ENCODE measurements at regions not wholly inside any gene's neighbourhood (a gene's known extent, or its start where the extent isn't known, plus 50 kb on each side); places are given as distances from the start of the nearest gene placed in this dataset.

DNA sequence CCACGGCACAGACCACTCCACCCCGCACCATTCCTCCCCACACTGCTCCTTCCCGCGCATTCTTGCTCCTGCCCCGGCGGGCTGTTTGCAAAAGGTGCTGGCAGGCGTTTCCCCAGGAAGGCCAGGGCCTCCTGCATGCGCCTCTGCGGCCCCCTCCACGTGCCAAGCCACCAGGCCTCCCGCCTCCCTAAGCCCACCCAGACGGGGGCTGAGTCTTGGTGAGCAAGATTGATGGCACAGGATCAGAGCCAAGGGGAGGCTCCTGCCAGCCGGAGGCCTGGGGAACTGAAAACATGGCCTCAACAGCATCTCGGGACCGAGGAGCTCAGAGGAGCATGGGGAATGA lies 328.3 kb upstream of the DIO3 start:
- Histone ChIP-seq H3K36me3 (replicated peaks; ENCODE audit: insufficient read depth, low read length) (no peaks in the 10 kb centered on the region), H3K27ac (ENCODE audit: low read length) (no peak overlapping the region), H4K20me1 (ENCODE audit: insufficient read depth, low read length) (no peaks in the 10 kb centered on the region), H3K9ac (ENCODE audit: low read length) (no peak overlapping the region), H3K4me2 (ENCODE audit: low read depth, low read length) (no peak overlapping the region), H3F3A (ENCODE audit: insufficient read depth, low read length) (no peaks in the 10 kb centered on the region), H2AFZ (ENCODE audit: low read length) (no peak overlapping the region), H3K79me2 (ENCODE audit: low read length) (no peaks in the 10 kb centered on the region), H3K27me3 (replicated peaks; ENCODE audit: insufficient read depth, low read length) (peaks cover 13% of the 10 kb centered on the region), H3K4me3 (ENCODE audit: low read length) (no peak overlapping the region), H3K9me2 (replicated peaks; ENCODE audit: insufficient read depth, low read length) (no peaks in the 10 kb centered on the region), H3K9me3 (replicated peaks; ENCODE audit: insufficient read depth, low read length) (no peaks in the 10 kb centered on the region), H3K4me1 (ENCODE audit: low read length) (no peaks in the 10 kb centered on the region)
- TF ChIP-seq EZH2 (optimal IDR thresholded peaks at IDR 0.05; ENCODE audit: low read depth, low read length) (no peak), EZH2phosphoT487 (IDR thresholded peaks at IDR 0.05; ENCODE audit: low read length) (no peak)
- TF ChIP-seq, protein P1, sequence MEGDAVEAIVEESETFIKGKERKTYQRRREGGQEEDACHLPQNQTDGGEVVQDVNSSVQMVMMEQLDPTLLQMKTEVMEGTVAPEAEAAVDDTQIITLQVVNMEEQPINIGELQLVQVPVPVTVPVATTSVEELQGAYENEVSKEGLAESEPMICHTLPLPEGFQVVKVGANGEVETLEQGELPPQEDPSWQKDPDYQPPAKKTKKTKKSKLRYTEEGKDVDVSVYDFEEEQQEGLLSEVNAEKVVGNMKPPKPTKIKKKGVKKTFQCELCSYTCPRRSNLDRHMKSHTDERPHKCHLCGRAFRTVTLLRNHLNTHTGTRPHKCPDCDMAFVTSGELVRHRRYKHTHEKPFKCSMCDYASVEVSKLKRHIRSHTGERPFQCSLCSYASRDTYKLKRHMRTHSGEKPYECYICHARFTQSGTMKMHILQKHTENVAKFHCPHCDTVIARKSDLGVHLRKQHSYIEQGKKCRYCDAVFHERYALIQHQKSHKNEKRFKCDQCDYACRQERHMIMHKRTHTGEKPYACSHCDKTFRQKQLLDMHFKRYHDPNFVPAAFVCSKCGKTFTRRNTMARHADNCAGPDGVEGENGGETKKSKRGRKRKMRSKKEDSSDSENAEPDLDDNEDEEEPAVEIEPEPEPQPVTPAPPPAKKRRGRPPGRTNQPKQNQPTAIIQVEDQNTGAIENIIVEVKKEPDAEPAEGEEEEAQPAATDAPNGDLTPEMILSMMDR (IDR thresholded peaks at IDR 0.05; ENCODE audit: low read length) = no peak
- no peak for DNase-seq

DNA sequence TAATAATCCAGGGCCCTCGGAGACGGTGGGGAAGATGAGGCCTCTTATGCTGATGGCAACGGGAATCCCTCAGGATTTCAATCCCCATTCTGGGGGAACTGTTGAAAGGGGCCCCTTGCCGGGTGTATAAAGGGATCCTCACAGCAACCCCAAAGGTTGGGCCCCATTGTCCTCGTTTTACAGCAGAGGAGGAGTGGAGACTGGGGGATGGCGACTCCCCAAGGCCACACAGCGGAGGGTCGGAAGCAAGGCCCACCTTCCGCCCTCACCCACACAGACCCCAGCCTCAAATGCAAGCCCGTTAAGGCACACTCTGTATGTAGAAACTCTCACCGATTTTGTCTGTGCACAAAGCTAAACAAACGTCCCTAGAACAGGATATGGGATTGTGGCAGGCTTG lies 327.9 kb upstream of the DIO3 start:
- no peak overlapping the region for H3K4me3 ChIP-seq (ENCODE audit: low read length)
- H4K20me1 ChIP-seq (ENCODE audit: insufficient read depth, low read length) = no peaks in the 10 kb centered on the region
- H3K9me3 ChIP-seq (replicated peaks; ENCODE audit: insufficient read depth, low read length) = no peaks in the 10 kb centered on the region
- H3K9me2 ChIP-seq (replicated peaks; ENCODE audit: insufficient read depth, low read length) = no peaks in the 10 kb centered on the region
- no peaks in the 10 kb centered on the region for H3K36me3 ChIP-seq (replicated peaks; ENCODE audit: insufficient read depth, low read length)
- H3K27ac ChIP-seq (ENCODE audit: low read length) = no peak overlapping the region
- H3K4me2 ChIP-seq (ENCODE audit: low read depth, low read length) = no peak overlapping the region
- DNase-seq = no peak
- TF ChIP-seq, protein P1 (IDR thresholded peaks at IDR 0.05; ENCODE audit: low read length) = no peak
- no peak for TF ChIP-seq EZH2 (optimal IDR thresholded peaks at IDR 0.05; ENCODE audit: low read depth, low read length)
- H3K79me2 ChIP-seq (ENCODE audit: low read length) = no peaks in the 10 kb centered on the region
- H3K27me3 ChIP-seq (replicated peaks; ENCODE audit: insufficient read depth, low read length) = peaks cover 13% of the 10 kb centered on the region
- H3K4me1 ChIP-seq (ENCODE audit: low read length) = no peaks in the 10 kb centered on the region
- no peak overlapping the region for H2AFZ ChIP-seq (ENCODE audit: low read length)
- H3F3A ChIP-seq (ENCODE audit: insufficient read depth, low read length) = no peaks in the 10 kb centered on the region
- H3K9ac ChIP-seq (ENCODE audit: low read length) = no peak overlapping the region

DNA sequence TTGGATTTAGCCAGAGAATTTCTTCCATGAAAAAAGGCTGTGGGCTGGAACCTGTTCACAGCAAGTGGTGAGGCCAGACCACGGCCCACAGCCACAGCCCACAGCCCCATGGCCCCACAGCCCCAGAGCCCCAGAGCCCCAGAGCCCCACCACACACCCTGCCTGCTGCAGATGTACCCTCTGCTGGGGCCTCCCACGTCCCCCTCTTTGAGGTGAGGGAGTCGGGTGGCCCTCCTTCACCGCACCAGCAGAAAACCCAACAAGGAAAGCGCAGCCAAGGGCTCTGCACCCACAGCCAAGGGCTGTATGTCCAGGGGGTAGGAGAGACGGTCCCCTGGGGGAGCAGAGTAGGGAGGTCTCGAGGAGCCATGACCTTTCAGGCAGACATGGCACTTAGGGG lies 327.5 kb upstream of the DIO3 start:
- DNase-seq = no peak

More for the DNA sequence above, 327.5 kb upstream of the DIO3 start:
- H3K9me3 ChIP-seq (replicated peaks; ENCODE audit: insufficient read depth, low read length) = no peaks in the 10 kb centered on the region
- H3K9me2 ChIP-seq (replicated peaks; ENCODE audit: insufficient read depth, low read length) = no peaks in the 10 kb centered on the region
- no peak overlapping the region for H3K27ac ChIP-seq (ENCODE audit: low read length)
- H4K20me1 ChIP-seq (ENCODE audit: insufficient read depth, low read length) = no peaks in the 10 kb centered on the region
- H3F3A ChIP-seq (ENCODE audit: insufficient read depth, low read length) = no peaks in the 10 kb centered on the region
- no peak overlapping the region for H3K4me2 ChIP-seq (ENCODE audit: low read depth, low read length)
- H2AFZ ChIP-seq (ENCODE audit: low read length) = no peak overlapping the region
- no peaks in the 10 kb centered on the region for H3K4me1 ChIP-seq (ENCODE audit: low read length)
- TF ChIP-seq EZH2 (optimal IDR thresholded peaks at IDR 0.05; ENCODE audit: low read depth, low read length) (no peak), EZH2phosphoT487 (IDR thresholded peaks at IDR 0.05; ENCODE audit: low read length) (no peak)
- TF ChIP-seq, protein P1 (IDR thresholded peaks at IDR 0.05; ENCODE audit: low read length) = no peak
- H3K9ac ChIP-seq (ENCODE audit: low read length) = no peak overlapping the region
- no peaks in the 10 kb centered on the region for H3K36me3 ChIP-seq (replicated peaks; ENCODE audit: insufficient read depth, low read length)
- peaks cover 13% of the 10 kb centered on the region for H3K27me3 ChIP-seq (replicated peaks; ENCODE audit: insufficient read depth, low read length)
- H3K79me2 ChIP-seq (ENCODE audit: low read length) = no peaks in the 10 kb centered on the region
- no peak overlapping the region for H3K4me3 ChIP-seq (ENCODE audit: low read length)

All from MM.1S (cell line).